Keratinocyte (primary cell): ENCODE measurements at regions not wholly inside any gene's neighbourhood (a gene's known extent, or its start where the extent isn't known, plus 50 kb on each side); places are given as distances from the start of the nearest gene placed in this dataset.

Source experiments
- DNase-seq: peaks from one replicate; pipeline ENCODE4 v3.0.0-alpha.2; 2011; ENCODE audit warnings: low read depth, missing footprints, low spot score
- FAIRE-seq: peaks from 2 replicates; lab custom pipeline; 2011; peaks lifted over from hg19 to GRCh38; lab: Jason Lieb, UNC
- H2AFZ ChIP-seq: 2 replicates; pipeline ENCODE4 v1.6.0; 2012; ENCODE audit warnings: low read length, control low read depth, inconsistent platforms; ENCODE audit not compliant: control insufficient read depth
- H3K27ac ChIP-seq: 2 replicates; pipeline ENCODE4 v1.5.1; 2011; ENCODE audit warnings: low read length; ENCODE audit not compliant: control insufficient read depth, insufficient read depth
- H3K27me3 ChIP-seq: 3 replicates; pipeline ENCODE4 v1.6.0; 2011; ENCODE audit warnings: low read length; ENCODE audit not compliant: control insufficient read depth, insufficient read depth; ENCODE audit errors: extremely low read depth
- H3K36me3 ChIP-seq, 2 experiments: 2 replicates in 1 of 2; 3 replicates in 1 of 2; pipeline ENCODE4 v1.5.1; 2011; ENCODE audit warnings: low read length in 2 of 2, mild to moderate bottlenecking in 1 of 2; ENCODE audit not compliant: control insufficient read depth in 2 of 2, insufficient read depth in 2 of 2; ENCODE audit errors: extremely low read depth in 1 of 2
- H3K4me1 ChIP-seq: 3 replicates; pipeline ENCODE4 v1.5.1; 2011; ENCODE audit warnings: low read length; ENCODE audit not compliant: control insufficient read depth, insufficient read depth; ENCODE audit errors: extremely low read depth
- H3K4me2 ChIP-seq: 3 replicates; pipeline ENCODE4 v1.6.0; 2011; ENCODE audit warnings: low read depth, low read length; ENCODE audit not compliant: control insufficient read depth, insufficient read depth; ENCODE audit errors: extremely low read depth
- H3K4me3 ChIP-seq, 3 experiments: fragments of 200-600 bp in 1 of 3; sonication (generic) in 1 of 3; 2 replicates in 2 of 3; 3 replicates in 1 of 3; pipeline ENCODE4 v1.5.1; 2011 to 2016; ENCODE audit warnings: low read length in 3 of 3, mild to moderate bottlenecking in 3 of 3, control low read depth in 2 of 3, inconsistent platforms in 1 of 3, low read depth in 1 of 3, mixed read lengths in 1 of 3, mixed run types in 1 of 3, moderate library complexity in 1 of 3; ENCODE audit not compliant: control insufficient read depth in 2 of 3, insufficient read depth in 2 of 3; ENCODE audit errors: extremely low read depth in 1 of 3
- H3K79me2 ChIP-seq: 2 replicates; pipeline ENCODE4 v1.6.0; 2012; ENCODE audit warnings: low read length; ENCODE audit not compliant: control insufficient read depth, insufficient read depth
- H3K9ac ChIP-seq: 3 replicates; pipeline ENCODE4 v1.6.0; 2011; ENCODE audit warnings: low read length; ENCODE audit not compliant: control insufficient read depth, insufficient read depth; ENCODE audit errors: extremely low read depth
- H3K9me1 ChIP-seq: 3 replicates; pipeline ENCODE4 v1.6.0; 2011; ENCODE audit warnings: low read length; ENCODE audit not compliant: control insufficient read depth, insufficient read depth; ENCODE audit errors: extremely low read depth
- H3K9me3 ChIP-seq: 2 replicates; pipeline ENCODE4 v1.5.1; 2012; ENCODE audit warnings: low read depth, low read length; ENCODE audit not compliant: control insufficient read depth
- H4K20me1 ChIP-seq: 3 replicates; pipeline ENCODE4 v1.6.0; 2011; ENCODE audit warnings: low read length; ENCODE audit not compliant: control insufficient read depth, insufficient read depth; ENCODE audit errors: extremely low read depth
- EZH2 ChIP-seq: IDR thresholded peaks from one replicate; pipeline ENCODE4 v1.6.1; 2012; ENCODE audit warnings: inconsistent platforms, mild to moderate bottlenecking, low read length, moderate library complexity
- dilution Hi-C: fragments of 300-500 bp; cut with MboI; formaldehyde crosslinking; loops from one replicate; pipeline ENCODE4 v1.7.0; 2020; ENCODE audit warnings: low sequenced_read_pairs; ENCODE audit not compliant: extremely low pct_ligation_motif_present
- TF ChIP-seq, protein P1 (sequence below), 3 experiments: IDR thresholded peaks in 1 of 3; conservative IDR thresholded peaks in 1 of 3; optimal IDR thresholded peaks in 1 of 3; 2 replicates in 2 of 3; 3 replicates in 1 of 3; pipeline versions ENCODE3 to v1.5.1; 2011; ENCODE audit warnings: low read length in 3 of 3, mild to moderate bottlenecking in 3 of 3, moderate library complexity in 2 of 3, control low read depth in 1 of 3, inconsistent platforms in 1 of 3; ENCODE audit not compliant: insufficient read depth in 2 of 3; ENCODE audit errors: extremely low read depth in 1 of 3

DNA sequence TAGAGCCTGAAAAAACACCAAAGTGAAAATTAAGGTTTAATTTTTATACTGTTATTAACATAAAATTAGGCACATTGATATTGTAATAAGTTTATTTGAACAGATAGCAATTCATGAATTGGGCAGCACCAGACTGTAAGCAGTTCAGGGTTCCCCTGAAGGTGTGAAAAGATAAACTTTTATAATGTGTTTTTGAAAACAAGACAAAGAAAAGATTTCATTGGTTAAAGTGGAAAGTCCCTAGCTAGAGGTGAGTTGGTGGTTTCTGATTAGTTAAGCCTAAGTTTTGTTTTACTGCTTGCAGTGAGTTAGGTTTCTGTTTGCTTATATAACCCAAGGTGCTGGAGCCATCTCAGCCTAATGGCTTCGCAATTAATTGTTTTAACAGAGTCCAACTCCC lies 96.5 kb upstream of the RPS23 start:
- dilution Hi-C loops, result no loop called here
- no peaks in the 10 kb centered on the region for H4K20me1 ChIP-seq
- DNase-seq (no peak), FAIRE-seq (no peak)
- no peaks in the 10 kb centered on the region for H3K9me1 ChIP-seq
- TF ChIP-seq, protein P1, sequence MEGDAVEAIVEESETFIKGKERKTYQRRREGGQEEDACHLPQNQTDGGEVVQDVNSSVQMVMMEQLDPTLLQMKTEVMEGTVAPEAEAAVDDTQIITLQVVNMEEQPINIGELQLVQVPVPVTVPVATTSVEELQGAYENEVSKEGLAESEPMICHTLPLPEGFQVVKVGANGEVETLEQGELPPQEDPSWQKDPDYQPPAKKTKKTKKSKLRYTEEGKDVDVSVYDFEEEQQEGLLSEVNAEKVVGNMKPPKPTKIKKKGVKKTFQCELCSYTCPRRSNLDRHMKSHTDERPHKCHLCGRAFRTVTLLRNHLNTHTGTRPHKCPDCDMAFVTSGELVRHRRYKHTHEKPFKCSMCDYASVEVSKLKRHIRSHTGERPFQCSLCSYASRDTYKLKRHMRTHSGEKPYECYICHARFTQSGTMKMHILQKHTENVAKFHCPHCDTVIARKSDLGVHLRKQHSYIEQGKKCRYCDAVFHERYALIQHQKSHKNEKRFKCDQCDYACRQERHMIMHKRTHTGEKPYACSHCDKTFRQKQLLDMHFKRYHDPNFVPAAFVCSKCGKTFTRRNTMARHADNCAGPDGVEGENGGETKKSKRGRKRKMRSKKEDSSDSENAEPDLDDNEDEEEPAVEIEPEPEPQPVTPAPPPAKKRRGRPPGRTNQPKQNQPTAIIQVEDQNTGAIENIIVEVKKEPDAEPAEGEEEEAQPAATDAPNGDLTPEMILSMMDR (optimal IDR thresholded peaks at IDR 0.05 in 1 of 3, IDR thresholded peaks at IDR 0.05 in 1 of 3, conservative IDR thresholded peaks at IDR 0.05 in 1 of 3; ENCODE audit: extremely low read depth in 1 of 3, insufficient read depth in 2 of 3, low read length in 3 of 3), result no peak
- no peak for TF ChIP-seq EZH2
- no peaks in the 10 kb centered on the region for H3K9me3 ChIP-seq
- H3K4me1 ChIP-seq, result no peaks in the 10 kb centered on the region
- H3K79me2 ChIP-seq, result no peaks in the 10 kb centered on the region
- H3K4me3 ChIP-seq, result no peak overlapping the region
- H3K36me3 ChIP-seq, result no peaks in the 10 kb centered on the region
- H3K9ac ChIP-seq, result no peak overlapping the region
- H3K4me2 ChIP-seq, result no peak overlapping the region
- H2AFZ ChIP-seq, result no peak overlapping the region
- H3K27ac ChIP-seq, result no peak overlapping the region
- no peaks in the 10 kb centered on the region for H3K27me3 ChIP-seq

DNA sequence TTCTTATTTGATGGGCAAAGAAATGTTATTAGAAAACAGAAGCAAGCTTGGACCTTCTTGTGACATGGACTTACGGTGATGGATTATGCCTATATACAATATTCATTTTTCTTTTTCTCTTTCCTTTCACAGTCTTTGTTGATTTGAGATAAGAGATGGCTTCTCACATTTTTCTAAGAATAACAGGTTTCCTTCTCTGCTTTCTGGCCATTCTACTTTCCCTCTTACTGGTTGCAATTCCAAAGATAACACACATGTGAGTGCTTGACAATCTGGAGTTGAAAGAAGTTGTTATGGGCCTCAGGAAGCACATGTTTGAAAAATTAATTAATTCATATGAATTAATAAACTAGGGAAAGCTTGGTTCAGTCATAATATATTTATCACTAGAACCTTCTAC lies 89.8 kb upstream of the RPS23 start:
- no peaks in the 10 kb centered on the region for H3K9me1 ChIP-seq
- H3K36me3 ChIP-seq, result no peaks in the 10 kb centered on the region
- H3K4me3 ChIP-seq, result no peak overlapping the region
- no peaks in the 10 kb centered on the region for H3K27me3 ChIP-seq
- H3K27ac ChIP-seq, result no peak overlapping the region
- H3K4me2 ChIP-seq, result no peak overlapping the region
- peaks cover 16% of the 10 kb centered on the region for H3K4me1 ChIP-seq
- TF ChIP-seq EZH2, result no peak
- TF ChIP-seq, protein P1 (optimal IDR thresholded peaks at IDR 0.05 in 1 of 3, IDR thresholded peaks at IDR 0.05 in 1 of 3, conservative IDR thresholded peaks at IDR 0.05 in 1 of 3; ENCODE audit: extremely low read depth in 1 of 3, insufficient read depth in 2 of 3, low read length in 3 of 3), result no peak
- no peak overlapping the region for H3K9ac ChIP-seq
- no peaks in the 10 kb centered on the region for H3K79me2 ChIP-seq
- no peak for DNase-seq
- H2AFZ ChIP-seq, result no peak overlapping the region
- FAIRE-seq, result no peak
- H4K20me1 ChIP-seq, result no peaks in the 10 kb centered on the region
- no peaks in the 10 kb centered on the region for H3K9me3 ChIP-seq
- dilution Hi-C loops, result no loop called here
